ENCODE measurements at regions not wholly inside any gene's neighbourhood (a gene's known extent, or its start where the extent isn't known, plus 50 kb on each side); places are given as distances from the start of the nearest gene placed in this dataset.

DNA sequence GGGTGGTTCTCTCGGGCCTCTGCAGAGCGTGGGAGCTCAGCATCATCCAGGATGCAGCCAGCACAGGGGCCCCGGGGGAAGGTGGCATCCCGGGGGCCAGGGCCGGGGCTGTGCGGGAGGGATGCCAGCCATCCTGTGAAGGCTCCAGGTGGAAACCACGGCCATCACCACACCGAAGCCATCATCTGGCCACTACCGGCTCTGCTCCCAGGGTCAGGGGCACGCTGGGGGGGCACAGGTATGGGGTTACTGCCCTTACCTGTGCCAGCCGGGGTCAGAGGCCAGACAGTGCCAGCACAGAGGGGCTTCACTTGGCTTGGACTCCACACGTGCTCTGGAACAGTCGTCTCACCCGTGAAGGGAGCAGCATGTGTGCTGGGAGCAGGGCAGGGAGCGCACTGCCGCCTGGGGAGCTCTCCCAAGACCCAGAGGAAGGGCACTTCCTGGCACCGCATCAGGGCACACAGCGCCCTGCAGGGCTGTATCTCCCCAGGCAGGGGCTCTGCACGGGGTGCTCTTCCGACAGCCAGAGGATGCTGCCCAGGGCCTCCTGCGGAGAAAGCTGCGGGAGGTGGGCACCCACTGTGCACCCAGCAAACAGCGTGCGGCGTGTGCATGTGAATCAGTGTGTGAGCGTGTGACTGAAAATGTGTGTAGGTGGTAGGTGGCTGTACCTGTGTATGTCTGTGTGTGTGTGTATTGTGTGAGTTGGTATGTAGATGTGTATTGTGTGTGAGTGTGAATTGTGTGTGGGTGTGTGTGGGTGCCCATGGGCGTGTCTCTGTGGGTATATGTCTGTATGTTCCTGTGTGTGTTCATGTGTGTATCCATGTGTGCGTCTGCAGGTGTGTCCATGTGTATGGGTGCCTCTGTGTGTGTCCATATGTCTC is 75.0 kb downstream of the PTGR3 start:
- Histone ChIP-seq H3K79me2 (ENCODE audit: control insufficient read depth, insufficient read depth, low read length, poor library complexity) (no peaks in the 10 kb centered on the region), H3K18ac (ENCODE audit: low read length) (no peak overlapping the region), H4K8ac (ENCODE audit: low read depth, low read length) (no peak overlapping the region), H2BK120ac (ENCODE audit: insufficient read depth, low read length, poor library complexity) (no peak overlapping the region), H3K4ac (ENCODE audit: low read depth, low read length) (no peak overlapping the region), H3K4me2 (ENCODE audit: low read length) (no peak overlapping the region), H3K23ac (ENCODE audit: low read length) (no peak overlapping the region), H3K4me3 (ENCODE audit: low read depth, low read length) (peak overlapping the region; percentile 10), H3K9me3 (ENCODE audit: insufficient read depth, low read depth, low read length) (peaks cover 4% of the 10 kb centered on the region), H4K12ac (ENCODE audit: low read depth, low read length) (no peak overlapping the region), H2AFZ (ENCODE audit: insufficient read depth, low read length, poor library complexity) (no peak overlapping the region), H2AK5ac (ENCODE audit: low read length) (no peak overlapping the region), H3K9ac (ENCODE audit: low read length) (no peak overlapping the region), H2BK12ac (ENCODE audit: low read length) (no peak overlapping the region), H3K4me1 (ENCODE audit: control insufficient read depth in 1 of 2, insufficient read depth in 2 of 2, low read length in 2 of 2) (no peaks in the 10 kb centered on the region), H4K91ac (ENCODE audit: low read depth, low read length) (no peak overlapping the region), H3K36me3 (ENCODE audit: control insufficient read depth in 1 of 2, insufficient read depth in 2 of 2, low read length in 2 of 2) (no peaks in the 10 kb centered on the region), H2BK5ac (ENCODE audit: low read depth, low read length, poor library complexity) (no peak overlapping the region), H3K27me3 (ENCODE audit: insufficient read depth, low read length) (no peaks in the 10 kb centered on the region), H3K79me1 (ENCODE audit: low read length) (no peaks in the 10 kb centered on the region), H3K14ac (ENCODE audit: low read length) (no peak overlapping the region), H3K27ac (ENCODE audit: low read depth, low read length) (no peak overlapping the region)
- no peak for DNase-seq
- no CpG with 5 or more reads among the region's 28 CpGs for WGBS (ENCODE audit: extremely low coverage, insufficient coverage, insufficient read length)

DNA sequence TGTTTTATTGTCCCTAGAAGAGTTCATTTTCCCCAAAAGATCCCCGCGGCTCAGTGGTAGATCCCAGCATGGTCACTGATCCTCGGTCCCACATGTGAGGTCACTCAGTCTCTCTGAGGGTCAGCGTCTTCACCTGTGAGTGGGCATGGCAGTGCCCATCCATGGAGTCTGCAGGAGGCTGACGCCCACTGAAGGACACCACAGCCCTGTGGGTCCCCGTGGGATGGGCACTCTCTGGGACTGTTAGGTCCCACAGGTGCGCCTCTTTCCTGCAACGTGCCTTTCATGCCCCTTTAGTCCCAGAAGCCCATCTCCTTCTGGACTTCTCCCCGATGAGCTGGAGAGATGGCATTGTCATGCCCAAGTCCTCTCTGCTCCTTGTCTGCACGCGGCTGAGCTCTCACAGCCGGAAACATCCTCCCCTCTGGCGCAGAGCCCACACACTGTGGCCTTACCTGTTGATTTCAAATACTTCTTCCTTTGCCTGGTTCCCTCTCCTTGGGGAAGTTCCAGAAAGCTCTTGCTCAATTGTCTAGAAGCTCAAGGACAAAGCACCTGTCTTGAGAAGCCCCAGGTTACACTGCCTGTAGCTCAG is 75.9 kb downstream of the PTGR3 start:
- no peak overlapping the region for H3K18ac ChIP-seq (ENCODE audit: low read length)
- no peak overlapping the region for H4K12ac ChIP-seq (ENCODE audit: low read depth, low read length)
- no peak overlapping the region for H3K14ac ChIP-seq (ENCODE audit: low read length)
- H3K23ac ChIP-seq (ENCODE audit: low read length): no peak overlapping the region
- no peak overlapping the region for H4K91ac ChIP-seq (ENCODE audit: low read depth, low read length)
- no peaks in the 10 kb centered on the region for H3K79me2 ChIP-seq (ENCODE audit: control insufficient read depth, insufficient read depth, low read length, poor library complexity)
- no peak for DNase-seq
- H3K4me1 ChIP-seq (ENCODE audit: control insufficient read depth in 1 of 2, insufficient read depth in 2 of 2, low read length in 2 of 2): peaks cover 0 to under 1% of the 10 kb centered on the region in 2 experiments
- no peak overlapping the region for H3K27ac ChIP-seq (ENCODE audit: low read depth, low read length)
- H3K4me3 ChIP-seq (ENCODE audit: low read depth, low read length): no peak overlapping the region
- no peaks in the 10 kb centered on the region for H3K27me3 ChIP-seq (ENCODE audit: insufficient read depth, low read length)
- H2AFZ ChIP-seq (ENCODE audit: insufficient read depth, low read length, poor library complexity): no peak overlapping the region
- no peaks in the 10 kb centered on the region for H3K79me1 ChIP-seq (ENCODE audit: low read length)
- H3K4ac ChIP-seq (ENCODE audit: low read depth, low read length): no peak overlapping the region
- H3K9me3 ChIP-seq (ENCODE audit: insufficient read depth, low read depth, low read length): peaks cover 4% of the 10 kb centered on the region
- WGBS (ENCODE audit: extremely low coverage, insufficient coverage, insufficient read length): no CpG with 5 or more reads among the region's 13 CpGs
- no peak overlapping the region for H4K8ac ChIP-seq (ENCODE audit: low read depth, low read length)
- H2AK5ac ChIP-seq (ENCODE audit: low read length): no peak overlapping the region
- no peaks in the 10 kb centered on the region for H3K36me3 ChIP-seq (ENCODE audit: control insufficient read depth in 1 of 2, insufficient read depth in 2 of 2, low read length in 2 of 2)
- H2BK12ac ChIP-seq (ENCODE audit: low read length): no peak overlapping the region
- H2BK120ac ChIP-seq (ENCODE audit: insufficient read depth, low read length, poor library complexity): no peak overlapping the region
- H2BK5ac ChIP-seq (ENCODE audit: low read depth, low read length, poor library complexity): no peak overlapping the region
- H3K4me2 ChIP-seq (ENCODE audit: low read length): no peak overlapping the region
- H3K9ac ChIP-seq (ENCODE audit: low read length): no peak overlapping the region

DNA sequence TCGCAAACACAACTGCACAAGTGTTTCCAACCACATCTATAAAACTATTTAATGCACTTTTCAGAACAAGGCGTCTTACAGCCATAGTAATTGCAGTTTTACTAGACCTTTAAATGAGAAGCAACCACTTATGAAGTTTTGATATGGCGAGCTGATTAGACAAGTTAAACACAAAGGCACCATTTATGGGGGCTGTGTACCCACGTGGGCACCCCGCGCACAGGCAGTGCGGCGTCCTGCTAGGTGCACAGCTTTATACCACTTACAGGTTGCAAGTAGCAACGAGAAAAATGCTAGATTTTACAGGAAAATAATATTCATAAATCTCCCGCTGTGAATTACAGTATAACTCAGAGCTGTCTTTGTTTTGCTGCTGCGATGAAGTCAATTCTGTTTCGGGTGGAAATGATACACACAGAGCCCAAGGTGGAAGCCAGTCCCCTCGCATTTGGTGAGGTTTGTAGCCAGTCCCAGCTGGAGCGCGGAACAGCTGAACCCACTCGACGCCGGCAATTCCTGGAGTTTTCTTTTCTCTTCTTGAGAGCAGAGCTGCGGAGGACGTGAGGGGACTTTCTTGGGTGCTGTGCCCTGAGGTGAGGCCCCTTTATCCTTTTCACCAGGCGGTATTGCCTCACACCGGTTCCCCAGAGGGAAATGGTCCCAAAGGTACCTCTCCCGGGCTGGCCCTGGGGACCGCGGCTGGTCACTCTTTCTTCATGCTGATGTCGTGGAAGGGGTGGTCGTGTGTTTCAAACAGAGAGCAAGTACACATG is 76.7 kb downstream of the PTGR3 start:
- Histone ChIP-seq H2BK5ac (ENCODE audit: low read depth, low read length, poor library complexity) (no peak overlapping the region), H3K27ac (ENCODE audit: low read depth, low read length) (no peak overlapping the region), H3K4me2 (ENCODE audit: low read length) (no peak overlapping the region), H3K23ac (ENCODE audit: low read length) (no peak overlapping the region), H2AFZ (ENCODE audit: insufficient read depth, low read length, poor library complexity) (no peak overlapping the region), H2AK5ac (ENCODE audit: low read length) (no peak overlapping the region), H3K9me3 (ENCODE audit: insufficient read depth, low read depth, low read length) (peaks cover 4% of the 10 kb centered on the region), H3K4me1 (ENCODE audit: control insufficient read depth in 1 of 2, insufficient read depth in 2 of 2, low read length in 2 of 2) (peaks cover 0 to 3% of the 10 kb centered on the region in 2 experiments), H3K79me2 (ENCODE audit: control insufficient read depth, insufficient read depth, low read length, poor library complexity) (no peaks in the 10 kb centered on the region), H4K91ac (ENCODE audit: low read depth, low read length) (no peak overlapping the region), H3K4ac (ENCODE audit: low read depth, low read length) (no peak overlapping the region), H2BK120ac (ENCODE audit: insufficient read depth, low read length, poor library complexity) (no peak overlapping the region), H4K8ac (ENCODE audit: low read depth, low read length) (no peak overlapping the region), H3K14ac (ENCODE audit: low read length) (no peak overlapping the region), H3K27me3 (ENCODE audit: insufficient read depth, low read length) (no peaks in the 10 kb centered on the region), H3K4me3 (ENCODE audit: low read depth, low read length) (no peak overlapping the region), H3K9ac (ENCODE audit: low read length) (no peak overlapping the region), H2BK12ac (ENCODE audit: low read length) (no peak overlapping the region), H3K18ac (ENCODE audit: low read length) (no peak overlapping the region), H4K12ac (ENCODE audit: low read depth, low read length) (no peak overlapping the region), H3K36me3 (ENCODE audit: control insufficient read depth in 1 of 2, insufficient read depth in 2 of 2, low read length in 2 of 2) (no peaks in the 10 kb centered on the region), H3K79me1 (ENCODE audit: low read length) (no peaks in the 10 kb centered on the region)
- WGBS (ENCODE audit: extremely low coverage, insufficient coverage, insufficient read length): no CpG with 5 or more reads among the region's 27 CpGs
- no peak for DNase-seq

- no peak overlapping the region for H3K23ac ChIP-seq (ENCODE audit: low read length)
- no peak overlapping the region for H3K4me2 ChIP-seq (ENCODE audit: low read length)
- H3K14ac ChIP-seq (ENCODE audit: low read length): no peak overlapping the region
- WGBS (ENCODE audit: extremely low coverage, insufficient coverage, insufficient read length): no CpG with 5 or more reads among the region's 20 CpGs
- no peaks in the 10 kb centered on the region for H3K79me1 ChIP-seq (ENCODE audit: low read length)
- no peaks in the 10 kb centered on the region for H3K36me3 ChIP-seq (ENCODE audit: control insufficient read depth in 1 of 2, insufficient read depth in 2 of 2, low read length in 2 of 2)
- H2AK5ac ChIP-seq (ENCODE audit: low read length): no peak overlapping the region
- no peak overlapping the region for H4K91ac ChIP-seq (ENCODE audit: low read depth, low read length)
- no peak overlapping the region for H3K4me3 ChIP-seq (ENCODE audit: low read depth, low read length)
- no peak overlapping the region for H2BK12ac ChIP-seq (ENCODE audit: low read length)
- H4K8ac ChIP-seq (ENCODE audit: low read depth, low read length): no peak overlapping the region
- H2BK5ac ChIP-seq (ENCODE audit: low read depth, low read length, poor library complexity): no peak overlapping the region
- no peaks in the 10 kb centered on the region for H3K79me2 ChIP-seq (ENCODE audit: control insufficient read depth, insufficient read depth, low read length, poor library complexity)
- no peak for DNase-seq
- H3K27ac ChIP-seq (ENCODE audit: low read depth, low read length): no peak overlapping the region
- no peak overlapping the region for H3K4ac ChIP-seq (ENCODE audit: low read depth, low read length)
- H3K27me3 ChIP-seq (ENCODE audit: insufficient read depth, low read length): no peaks in the 10 kb centered on the region
- no peak overlapping the region for H3K9ac ChIP-seq (ENCODE audit: low read length)
- no peak overlapping the region for H4K12ac ChIP-seq (ENCODE audit: low read depth, low read length)
- no peak overlapping the region for H2BK120ac ChIP-seq (ENCODE audit: insufficient read depth, low read length, poor library complexity)
- H3K9me3 ChIP-seq (ENCODE audit: insufficient read depth, low read depth, low read length): peaks cover 5% of the 10 kb centered on the region
- peaks cover 0 to 3% of the 10 kb centered on the region in 2 experiments for H3K4me1 ChIP-seq (ENCODE audit: control insufficient read depth in 1 of 2, insufficient read depth in 2 of 2, low read length in 2 of 2)
- H3K18ac ChIP-seq (ENCODE audit: low read length): no peak overlapping the region
- no peak overlapping the region for H2AFZ ChIP-seq (ENCODE audit: insufficient read depth, low read length, poor library complexity)
These were observed 77.4 kb downstream of the PTGR3 start for GRCh38 chr18:75131381-75132000.

Measured in trophoblast cell (in vitro differentiated cells and primary cell).